Ovary (tissue), 3 donors: ENCODE measurements at regions not wholly inside any gene's neighbourhood (a gene's known extent, or its start where the extent isn't known, plus 50 kb on each side); places are given as distances from the start of the nearest gene placed in this dataset.

Experiments
- EP300 ChIP-seq: sonication (generic); formaldehyde crosslinking; IDR thresholded peaks from one replicate; pipeline ENCODE4 v1.6.1; 2017; ENCODE audit warnings: antibody characterized with exemption
- POLR2A ChIP-seq: fragments of 450-650 bp; IDR thresholded peaks from one replicate; pipeline ENCODE4 v1.6.1; 2017; ENCODE audit warnings: antibody characterized with exemption, mild to moderate bottlenecking, moderate library complexity
- TF ChIP-seq, protein P1 (sequence below), 3 donors: fragments of 450-650 bp in 2 of 3; fragments of 200-600 bp in 1 of 3; IDR thresholded peaks; one replicate each; pipeline versions ENCODE4 v1.5.1 to v1.8.0; 2016 to 2022; ENCODE audit warnings: antibody characterized with exemption in 3 of 3, mild to moderate bottlenecking in 1 of 3
- donor health status: DM: no; HTN: no; CAD: no.

DNA sequence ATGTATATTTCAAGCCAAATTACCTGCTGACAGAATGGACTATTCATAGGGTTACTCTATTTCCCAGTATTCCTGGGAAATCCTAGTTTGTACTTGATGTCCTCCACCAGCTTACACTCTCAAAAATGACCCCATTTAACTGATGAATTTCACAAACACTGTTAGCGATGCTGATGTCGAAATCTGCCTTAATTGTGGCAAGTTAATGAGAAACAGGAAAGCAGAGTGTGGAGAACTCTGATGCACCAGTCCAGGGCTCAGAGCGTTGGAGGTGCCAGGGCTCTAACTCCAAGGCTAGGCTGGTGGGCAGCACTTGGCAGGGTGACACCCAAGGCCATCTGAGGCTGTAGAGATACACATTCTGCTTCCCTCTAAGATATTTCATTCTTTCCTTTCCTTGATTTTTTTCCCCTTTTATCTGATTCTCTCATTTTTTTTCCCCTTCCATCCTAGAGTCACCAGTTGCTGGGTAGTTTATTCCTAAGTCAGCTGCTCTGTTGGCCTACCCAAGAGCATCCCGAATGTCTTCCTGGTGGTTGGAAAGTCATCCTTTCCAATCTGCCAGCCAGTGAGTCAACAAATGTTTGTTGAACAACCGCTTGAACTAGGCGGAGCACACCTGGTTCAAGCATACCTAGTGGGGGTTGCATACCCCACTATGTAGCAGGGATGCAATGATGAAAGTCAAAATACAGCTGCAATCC, 525.0 kb upstream of the NRP1 start:
- TF ChIP-seq POLR2A (no peak), EP300 (no peak)
- TF ChIP-seq, protein P1, sequence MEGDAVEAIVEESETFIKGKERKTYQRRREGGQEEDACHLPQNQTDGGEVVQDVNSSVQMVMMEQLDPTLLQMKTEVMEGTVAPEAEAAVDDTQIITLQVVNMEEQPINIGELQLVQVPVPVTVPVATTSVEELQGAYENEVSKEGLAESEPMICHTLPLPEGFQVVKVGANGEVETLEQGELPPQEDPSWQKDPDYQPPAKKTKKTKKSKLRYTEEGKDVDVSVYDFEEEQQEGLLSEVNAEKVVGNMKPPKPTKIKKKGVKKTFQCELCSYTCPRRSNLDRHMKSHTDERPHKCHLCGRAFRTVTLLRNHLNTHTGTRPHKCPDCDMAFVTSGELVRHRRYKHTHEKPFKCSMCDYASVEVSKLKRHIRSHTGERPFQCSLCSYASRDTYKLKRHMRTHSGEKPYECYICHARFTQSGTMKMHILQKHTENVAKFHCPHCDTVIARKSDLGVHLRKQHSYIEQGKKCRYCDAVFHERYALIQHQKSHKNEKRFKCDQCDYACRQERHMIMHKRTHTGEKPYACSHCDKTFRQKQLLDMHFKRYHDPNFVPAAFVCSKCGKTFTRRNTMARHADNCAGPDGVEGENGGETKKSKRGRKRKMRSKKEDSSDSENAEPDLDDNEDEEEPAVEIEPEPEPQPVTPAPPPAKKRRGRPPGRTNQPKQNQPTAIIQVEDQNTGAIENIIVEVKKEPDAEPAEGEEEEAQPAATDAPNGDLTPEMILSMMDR (IDR thresholded peaks at IDR 0.05) = no peak
